Caco-2 (cell line): ENCODE measurements at regions not wholly inside any gene's neighbourhood (a gene's known extent, or its start where the extent isn't known, plus 50 kb on each side); places are given as distances from the start of the nearest gene placed in this dataset.

Experiments
- BruUV-seq: library from RNA; stranded (reverse); fragments of 400-500 nt; replicated peaks from 2 replicates; lab custom pipeline; 2021; lab: Mats Ljungman, UMichigan
- CTCF ChIA-PET: fragments of 300-600 bp; sonication (Branson Sonifier 250); formaldehyde crosslinking; loops from one replicate; lab custom pipeline; 2022; ENCODE audit warnings: antibody characterized with exemption; lab: Charles Lee
- POLR2A ChIA-PET: fragments of 300-600 bp; sonication (Branson Sonifier 250); formaldehyde crosslinking; loops from one replicate; lab custom pipeline; 2022; ENCODE audit warnings: antibody characterized with exemption; lab: Charles Lee
- DNase-seq, 2 experiments: peaks; one replicate each; pipeline versions ENCODE4 v3.0.0 to v3.0.0-alpha.2; 2020 to 2022
- H3K27me3 ChIP-seq: replicated peaks from 2 replicates; pipeline ENCODE4 v1.6.0; 2011; ENCODE audit warnings: low read length; ENCODE audit not compliant: control insufficient read depth, insufficient read depth
- H3K36me3 ChIP-seq: 2 replicates; pipeline ENCODE4 v1.5.1; 2011; ENCODE audit warnings: low read length; ENCODE audit not compliant: control insufficient read depth, insufficient read depth
- H3K4me1 ChIP-seq: fragments of 250-450 bp; sonication (Bioruptor Pico); 2 replicates; pipeline ENCODE4 v1.5.1; 2020; ENCODE audit warnings: mild to moderate bottlenecking
- H3K4me3 ChIP-seq: 2 replicates; pipeline ENCODE4 v1.5.1; 2011; ENCODE audit warnings: low read depth, mild to moderate bottlenecking, control low read depth, low read length
- H3K9me3 ChIP-seq: fragments of 250-450 bp; sonication (Bioruptor Pico); 2 replicates; pipeline ENCODE4 v1.5.1; 2020; ENCODE audit warnings: mild to moderate bottlenecking, moderate library complexity
- H3K27ac Mint-ChIP-seq: one replicate; pipeline ENCODE4 v1.8.0; 2022; ENCODE audit warnings: mixed read lengths; ENCODE audit not compliant: unreplicated experiment
- H3K27me3 Mint-ChIP-seq: one replicate; pipeline ENCODE4 v1.8.0; 2022; ENCODE audit warnings: mixed read lengths; ENCODE audit not compliant: insufficient read depth, unreplicated experiment
- H3K36me3 Mint-ChIP-seq: one replicate; pipeline ENCODE4 v1.8.0; 2022; ENCODE audit warnings: mild to moderate bottlenecking, mixed read lengths; ENCODE audit not compliant: insufficient read depth, unreplicated experiment
- H3K4me1 Mint-ChIP-seq: one replicate; pipeline ENCODE4 v1.8.0; 2022; ENCODE audit warnings: low read depth, mixed read lengths; ENCODE audit not compliant: unreplicated experiment
- H3K4me3 Mint-ChIP-seq: one replicate; pipeline ENCODE4 v1.8.0; 2022; ENCODE audit warnings: mild to moderate bottlenecking, moderate library complexity, mixed read lengths; ENCODE audit not compliant: unreplicated experiment
- H3K9me3 Mint-ChIP-seq: one replicate; pipeline ENCODE4 v1.8.0; 2022; ENCODE audit warnings: mixed read lengths; ENCODE audit not compliant: unreplicated experiment
- CTCF ChIP-seq, 2 experiments: fragments of 200-600 bp in 1 of 2; IDR thresholded peaks; 1 replicate in 1 of 2; 2 replicates in 1 of 2; pipeline versions ENCODE4 v1.5.1 to v1.8.0; 2011 to 2022; ENCODE audit warnings: antibody characterized with exemption in 1 of 2, control low read depth in 1 of 2, inconsistent platforms in 1 of 2, low read depth in 1 of 2, low read length in 1 of 2, mild to moderate bottlenecking in 1 of 2, moderate library complexity in 1 of 2; ENCODE audit not compliant: insufficient read depth in 1 of 2, severe bottlenecking in 1 of 2, unreplicated experiment in 1 of 2
- intact Hi-C: fragments of 100-400 bp; cut with micrococcal nuclease; formaldehyde crosslinking; loops from one replicate; pipeline ENCODE4 v1.10.0; 2022; ENCODE audit not compliant: unreplicated experiment

- CTCF ChIA-PET, result no interaction called here
- Mint-ChIP-seq H3K36me3 (no peaks in the 10 kb centered on the region), H3K4me3 (no peak overlapping the region), H3K9me3 (peaks cover 17% of the 10 kb centered on the region), H3K4me1 (no peaks in the 10 kb centered on the region), H3K27me3 (no peaks in the 10 kb centered on the region), H3K27ac (no peak overlapping the region)
- TF ChIP-seq CTCF (IDR thresholded peaks at IDR 0.05; ENCODE audit: insufficient read depth in 1 of 2, low read depth in 1 of 2, low read length in 1 of 2, severe bottlenecking in 1 of 2, unreplicated experiment in 1 of 2), result no peak
- Histone ChIP-seq H3K4me3 (no peak overlapping the region), H3K9me3 (no peaks in the 10 kb centered on the region), H3K27me3 (no peaks in the 10 kb centered on the region), H3K4me1 (no peaks in the 10 kb centered on the region), H3K36me3 (no peaks in the 10 kb centered on the region)
- intact Hi-C loops, result no loop called here
- POLR2A ChIA-PET, result no interaction called here
- BruUV-seq, result no TSS peak
- no peak for DNase-seq
Observed at GRCh38 chr2:226641008-226641407, 158.6 kb downstream of the IRS1 start.

- Mint-ChIP-seq H3K4me3 (no peak overlapping the region), H3K9me3 (peaks cover 17% of the 10 kb centered on the region), H3K36me3 (no peaks in the 10 kb centered on the region), H3K4me1 (no peaks in the 10 kb centered on the region), H3K27me3 (no peaks in the 10 kb centered on the region), H3K27ac (no peak overlapping the region)
- Histone ChIP-seq H3K27me3 (no peaks in the 10 kb centered on the region), H3K9me3 (no peaks in the 10 kb centered on the region), H3K4me3 (no peak overlapping the region), H3K4me1 (no peaks in the 10 kb centered on the region), H3K36me3 (no peaks in the 10 kb centered on the region)
- intact Hi-C loops, result no loop called here
- no peak for TF ChIP-seq CTCF (IDR thresholded peaks at IDR 0.05; ENCODE audit: insufficient read depth in 1 of 2, low read depth in 1 of 2, low read length in 1 of 2, severe bottlenecking in 1 of 2, unreplicated experiment in 1 of 2)
- ChIA-PET POLR2A (no interaction called here), CTCF (interaction anchor here (1.0 kb wide), 1 partner anchor 162 kb away, joined by 3 read pairs; no protein-coding TSS in a partner anchor)
- DNase-seq, result no peak
- no TSS peak for BruUV-seq
Observed at GRCh38 chr2:226640501-226640900, 159.1 kb downstream of the IRS1 start.

GRCh38 chr2:226639550-226639949, 160.1 kb downstream of the IRS1 start:
- Histone ChIP-seq H3K4me1 (no peaks in the 10 kb centered on the region), H3K9me3 (no peaks in the 10 kb centered on the region), H3K36me3 (no peaks in the 10 kb centered on the region), H3K4me3 (no peak overlapping the region), H3K27me3 (no peaks in the 10 kb centered on the region)
- Mint-ChIP-seq H3K36me3 (no peaks in the 10 kb centered on the region), H3K27me3 (no peaks in the 10 kb centered on the region), H3K27ac (no peak overlapping the region), H3K4me3 (no peak overlapping the region), H3K4me1 (no peaks in the 10 kb centered on the region), H3K9me3 (peaks cover 17% of the 10 kb centered on the region)
- ChIA-PET POLR2A (no interaction called here), CTCF (interaction anchor here (1.0 kb wide), 1 partner anchor 163 kb away, joined by 3 read pairs; no protein-coding TSS in a partner anchor)
- DNase-seq, result no peak
- BruUV-seq, result no TSS peak
- intact Hi-C loops, result no loop called here
- no peak for TF ChIP-seq CTCF (IDR thresholded peaks at IDR 0.05; ENCODE audit: insufficient read depth in 1 of 2, low read depth in 1 of 2, low read length in 1 of 2, severe bottlenecking in 1 of 2, unreplicated experiment in 1 of 2)
